GM19043 (cell line): ENCODE measurements at regions not wholly inside any gene's neighbourhood (a gene's known extent, or its start where the extent isn't known, plus 50 kb on each side); places are given as distances from the start of the nearest gene placed in this dataset.

Experiments
- ATAC-seq: cut with Tn5 transposase; IDR thresholded peaks from one replicate; pipeline ENCODE4 v1.9.1; 2021; ENCODE audit warnings: low read depth; ENCODE audit not compliant: unreplicated experiment

GRCh38 chr13:105518086-105518485 lies 1017.4 kb downstream of the EFNB2 start:
- no peak for ATAC-seq

GRCh38 chr13:105514401-105514800 lies 1021.1 kb downstream of the EFNB2 start:
- ATAC-seq, result no peak

- ATAC-seq, result no peak
These were observed 1022.0 kb downstream of the EFNB2 start for GRCh38 chr13:105513448-105513847.

GRCh38 chr13:105509981-105510762 lies 1025.3 kb downstream of the EFNB2 start:
- ATAC-seq, result no peak

- ATAC-seq, result no peak
These were observed 1029.0 kb downstream of the EFNB2 start for GRCh38 chr13:105506463-105506862.

GRCh38 chr13:105502193-105502592 lies 1033.3 kb downstream of the EFNB2 start:
- no peak for ATAC-seq

GRCh38 chr13:105497597-105497996 lies 1037.9 kb downstream of the EFNB2 start:
- ATAC-seq, result no peak

GRCh38 chr13:105492216-105492615 lies 1043.2 kb downstream of the EFNB2 start:
- no peak for ATAC-seq

GRCh38 chr13:105491345-105491744 lies 1044.1 kb downstream of the EFNB2 start:
- ATAC-seq, result no peak

- no peak for ATAC-seq
These were observed 1050.4 kb downstream of the EFNB2 start for GRCh38 chr13:105485081-105485480.

- ATAC-seq, result no peak
These were observed 1060.4 kb downstream of the EFNB2 start for GRCh38 chr13:105474983-105475610.

GRCh38 chr13:105471673-105472072 lies 1063.8 kb downstream of the EFNB2 start:
- no peak for ATAC-seq

- ATAC-seq, result no peak
These were observed 1069.1 kb downstream of the EFNB2 start for GRCh38 chr13:105466376-105466775.

GRCh38 chr13:105465745-105466144 lies 1069.7 kb downstream of the EFNB2 start, which contains the start of gene DAOA:
TSS of gene DAOA (plus strand) at chr13:105466045.
- no peak for ATAC-seq

GRCh38 chr13:105465251-105465650 lies 1070.2 kb downstream of the EFNB2 start:
- no peak for ATAC-seq

- ATAC-seq, result no peak
These were observed 1071.2 kb downstream of the EFNB2 start for GRCh38 chr13:105464249-105464648.

- no peak for ATAC-seq
These were observed 1072.4 kb downstream of the EFNB2 start for GRCh38 chr13:105463011-105463501.

GRCh38 chr13:105462098-105462497 lies 1073.4 kb downstream of the EFNB2 start:
- no peak for ATAC-seq

GRCh38 chr13:105452895-105453294 lies 1082.6 kb downstream of the EFNB2 start:
- no peak for ATAC-seq

GRCh38 chr13:105450784-105451183 lies 1084.7 kb downstream of the EFNB2 start:
- ATAC-seq, result no peak

- no peak for ATAC-seq
These were observed 1086.7 kb downstream of the EFNB2 start for GRCh38 chr13:105448811-105449210.

GRCh38 chr13:105446197-105446596 lies 1089.3 kb downstream of the EFNB2 start:
- no peak for ATAC-seq
